Right renal cortex interstitium (tissue), 3 donors: ENCODE measurements at regions not wholly inside any gene's neighbourhood (a gene's known extent, or its start where the extent isn't known, plus 50 kb on each side); places are given as distances from the start of the nearest gene placed in this dataset.
"Not testable (repeated sequence)": the region's sequence is repeated elsewhere in the genome, so short reads cannot be mapped to it uniquely, and the experiment has no call there.

Experiments used
- DNase-seq, 3 donors: peaks; one replicate each; pipeline ENCODE4 v3.0.0-alpha.2; 2013; ENCODE audit warnings: low read depth in 3 of 3, low spot score in 2 of 3

GRCh38 chr5:126030698-126031097 lies 392.5 kb upstream of the GRAMD2B start:
- DNase-seq, result no peak

- DNase-seq, result no peak
These were observed 391.1 kb upstream of the GRAMD2B start for GRCh38 chr5:126031989-126032716.

GRCh38 chr5:126043688-126044087 lies 379.5 kb upstream of the GRAMD2B start:
- no peak for DNase-seq

- DNase-seq, result peak in 1 of 3 donors; percentile 57
These were observed 379.0 kb upstream of the GRAMD2B start for GRCh38 chr5:126044111-126044668.

DNA sequence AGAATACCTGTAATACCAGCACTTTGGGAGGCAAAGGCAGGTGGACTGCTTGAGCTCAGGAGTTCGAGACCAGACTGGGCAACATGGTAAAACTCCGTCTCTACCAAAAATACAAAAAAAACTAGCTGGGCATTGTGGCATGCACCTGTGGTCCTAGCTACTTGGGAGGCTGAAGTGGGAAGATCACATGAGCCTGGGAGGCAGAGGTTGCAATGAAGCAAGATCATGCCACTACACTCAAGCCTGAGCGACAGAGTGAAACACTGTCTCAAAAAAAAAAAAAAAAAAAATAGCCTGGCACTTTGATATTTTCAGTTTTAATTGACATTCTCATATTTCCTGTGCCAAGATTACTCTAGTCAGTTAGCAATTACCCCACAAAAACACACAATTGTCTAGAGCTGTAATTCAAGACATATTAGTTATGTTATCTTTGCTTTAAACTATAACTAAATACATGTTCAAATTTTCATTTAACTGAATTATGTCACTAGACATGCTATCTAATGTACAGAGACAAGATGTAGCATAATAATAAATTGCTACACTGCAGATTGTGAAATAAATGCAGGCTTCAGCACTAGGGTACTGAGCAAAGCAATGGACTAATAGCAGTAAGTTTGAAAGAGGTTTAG lies 378.2 kb upstream of the GRAMD2B start:
- DNase-seq, result no peak

DNA sequence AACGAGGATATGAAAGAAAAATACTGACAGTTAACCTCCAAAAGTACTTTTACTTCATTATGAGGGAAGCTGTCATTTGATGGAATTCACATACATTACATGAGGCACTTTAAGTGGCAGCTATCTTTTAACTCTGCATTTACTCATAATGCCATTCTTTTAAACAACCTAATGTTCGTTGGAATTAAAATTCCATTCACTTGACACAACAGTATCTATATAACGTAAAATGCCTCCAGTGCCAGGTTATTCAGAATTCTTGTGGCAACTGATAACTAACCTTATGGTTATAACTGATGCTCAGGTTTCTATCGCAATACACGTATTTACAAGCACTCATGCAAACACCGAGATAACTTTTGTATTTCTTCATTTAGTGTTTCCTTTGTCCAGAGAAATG lies 376.9 kb upstream of the GRAMD2B start:
- DNase-seq, result no peak

DNA sequence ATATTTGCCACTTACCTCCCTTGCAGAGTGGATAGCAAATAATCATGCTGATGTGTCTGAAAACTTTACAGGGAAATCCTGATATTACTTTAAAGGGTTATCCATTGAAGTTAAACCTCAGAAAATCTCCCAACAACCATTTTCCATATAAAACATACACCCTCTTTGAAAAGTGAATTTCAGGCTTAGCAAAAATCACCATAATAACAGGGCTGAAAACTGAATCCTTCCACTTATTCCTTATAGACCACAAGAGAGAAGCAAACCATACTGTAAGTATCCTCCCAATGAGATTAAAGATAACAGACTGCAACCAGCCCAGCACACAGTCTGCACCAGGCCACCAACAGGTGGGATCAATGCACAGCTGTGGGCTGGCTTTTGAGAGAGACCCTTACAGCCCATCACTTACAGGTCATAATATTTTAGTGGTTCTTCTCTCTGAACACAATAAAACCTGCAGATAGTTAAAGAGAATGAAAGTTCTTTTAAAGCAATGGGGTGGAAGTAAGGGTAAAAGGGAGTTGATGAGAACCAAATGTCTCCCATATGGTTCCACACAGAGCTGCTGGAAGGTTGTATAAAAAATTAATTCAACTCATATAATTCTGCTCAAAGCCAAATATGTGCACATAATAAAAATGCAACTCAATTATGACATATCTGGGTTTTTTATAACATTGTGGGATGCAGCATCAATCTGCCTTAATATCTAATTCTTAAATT lies 376.2 kb upstream of the GRAMD2B start:
- no peak for DNase-seq

- no peak for DNase-seq
These were observed 371.1 kb upstream of the GRAMD2B start for GRCh38 chr5:126052120-126052519.

GRCh38 chr5:126052791-126053190 lies 370.4 kb upstream of the GRAMD2B start:
- DNase-seq, result no peak

DNA sequence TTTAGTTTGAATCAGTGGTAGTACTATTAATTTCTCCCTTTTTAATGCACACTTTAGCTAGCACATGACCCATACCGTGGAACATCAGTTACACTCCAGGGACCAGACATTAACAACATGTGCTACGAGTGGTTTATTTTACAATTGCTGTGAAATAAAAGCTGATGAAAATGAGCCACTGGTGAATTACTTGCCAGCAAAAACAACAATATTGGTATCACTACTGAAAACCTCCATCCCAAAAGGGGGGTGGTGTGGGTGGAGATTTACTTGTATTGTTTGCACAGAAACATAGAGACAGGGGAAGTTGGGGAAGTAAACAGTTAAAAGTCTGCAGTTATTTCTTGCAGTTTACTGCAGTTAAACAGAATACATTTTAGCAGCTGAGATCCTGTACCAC lies 369.6 kb upstream of the GRAMD2B start:
- DNase-seq, result no peak

DNA sequence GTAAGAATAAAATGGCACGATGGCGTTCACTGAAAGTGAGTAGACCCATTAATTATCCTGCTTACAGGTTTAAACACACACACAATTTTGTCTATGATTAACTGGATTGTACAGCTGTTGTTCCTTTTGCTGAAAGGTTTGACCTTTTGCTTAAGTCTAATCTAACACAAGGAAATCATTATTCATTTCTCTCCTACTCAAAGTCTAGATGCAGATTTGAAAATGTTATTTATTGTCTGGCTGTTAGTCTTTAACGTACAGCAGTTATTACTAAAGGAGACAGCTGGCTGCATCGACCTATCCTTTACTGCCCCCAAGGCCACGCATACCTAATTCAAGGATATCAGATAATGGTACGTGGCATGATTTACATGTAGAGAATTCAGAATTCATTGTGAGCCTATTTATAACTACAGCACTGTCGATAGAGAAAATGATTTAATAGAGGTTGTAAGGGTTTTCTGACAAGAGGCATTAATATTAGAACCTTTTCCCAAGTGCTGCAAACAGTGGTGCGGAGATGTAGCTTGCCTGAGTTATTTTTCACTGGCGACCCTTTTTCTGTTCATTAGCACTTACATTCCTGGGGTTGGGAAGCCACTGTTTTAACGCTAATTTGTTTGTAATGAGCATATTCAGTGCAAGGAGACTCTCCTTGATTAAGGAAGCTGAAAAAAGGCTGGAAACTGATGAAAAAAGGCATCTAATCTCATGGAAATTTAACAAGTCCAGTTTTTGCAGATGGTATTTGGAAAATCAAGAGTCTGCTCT lies 368.4 kb upstream of the GRAMD2B start:
- no peak for DNase-seq

- no peak for DNase-seq
These were observed 367.9 kb upstream of the GRAMD2B start for GRCh38 chr5:126055348-126055729.

DNA sequence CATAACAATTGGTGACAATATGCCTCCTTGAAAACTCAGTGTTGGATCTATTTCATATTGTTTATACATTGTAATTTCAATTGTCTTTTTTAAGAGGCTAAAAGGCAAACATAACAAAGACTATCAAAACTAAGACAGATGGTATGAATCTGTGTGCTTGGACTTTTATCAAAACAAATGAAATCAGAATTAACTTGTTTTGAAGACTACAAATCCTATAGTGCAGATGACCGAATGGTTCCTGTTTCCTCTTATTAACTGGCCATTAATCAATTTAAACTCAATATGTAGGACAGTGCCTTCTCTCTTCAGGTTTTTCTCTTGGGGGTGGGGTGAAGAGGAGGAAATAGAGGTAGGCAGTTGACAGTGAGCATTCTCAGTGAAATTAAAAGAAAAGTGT lies 366.9 kb upstream of the GRAMD2B start:
- no peak for DNase-seq

DNA sequence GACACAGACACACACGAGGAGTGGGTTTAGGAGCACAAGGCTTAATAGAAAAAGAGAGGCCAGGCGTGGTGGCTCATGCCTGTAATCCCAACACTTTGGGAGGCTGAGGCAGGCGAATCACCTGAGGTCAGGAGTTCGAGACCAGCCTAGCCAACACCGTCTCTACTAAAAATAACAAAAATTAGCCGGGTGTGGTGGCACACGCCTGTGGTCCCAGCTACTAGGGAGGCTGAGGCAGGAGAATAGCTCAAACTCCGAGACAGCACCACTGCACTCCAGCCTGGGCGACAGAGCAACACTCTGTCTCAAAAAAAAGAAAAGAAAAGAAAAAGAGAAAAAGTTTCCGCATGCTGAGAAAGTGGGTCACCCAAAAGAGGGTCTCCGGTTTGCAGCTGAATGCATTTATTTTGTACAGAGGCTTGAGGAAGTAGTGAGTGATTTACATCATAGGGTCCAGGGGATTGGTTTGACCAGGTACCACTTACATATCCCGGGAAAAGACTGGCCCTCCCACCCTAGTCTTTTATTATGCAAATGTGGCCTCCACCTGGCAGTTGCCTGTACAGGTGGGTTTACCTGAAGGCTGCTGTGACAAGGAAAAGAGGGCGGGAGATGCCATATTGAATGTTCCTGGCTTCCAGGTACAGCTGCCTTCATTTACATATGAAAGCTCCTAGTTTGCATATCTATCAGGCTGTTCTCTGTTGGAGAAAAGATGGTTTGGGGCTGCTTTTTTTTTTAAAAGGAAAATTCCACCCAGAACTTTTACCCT lies 366.2 kb upstream of the GRAMD2B start:
- no peak for DNase-seq

DNA sequence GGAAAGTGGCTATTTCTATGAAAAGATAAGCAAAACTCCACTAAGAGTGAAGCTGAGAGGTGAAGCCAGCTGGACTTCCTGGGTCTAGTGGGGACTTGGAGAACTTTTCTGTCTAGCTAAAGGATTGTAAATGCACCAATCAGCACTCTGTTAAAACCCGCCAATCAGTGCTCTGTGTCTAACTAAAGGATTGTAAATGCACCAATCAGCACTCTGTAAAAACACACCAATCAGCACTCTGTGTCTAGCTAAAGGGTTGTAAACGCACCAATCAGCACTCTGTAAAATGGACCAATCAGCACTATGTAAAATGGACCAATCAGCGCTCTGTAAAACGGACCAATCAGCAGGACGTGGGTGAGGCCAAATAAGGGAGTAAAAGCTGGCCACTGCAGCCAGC lies 364.8 kb upstream of the GRAMD2B start:
- not testable (repeated sequence) for DNase-seq

DNA sequence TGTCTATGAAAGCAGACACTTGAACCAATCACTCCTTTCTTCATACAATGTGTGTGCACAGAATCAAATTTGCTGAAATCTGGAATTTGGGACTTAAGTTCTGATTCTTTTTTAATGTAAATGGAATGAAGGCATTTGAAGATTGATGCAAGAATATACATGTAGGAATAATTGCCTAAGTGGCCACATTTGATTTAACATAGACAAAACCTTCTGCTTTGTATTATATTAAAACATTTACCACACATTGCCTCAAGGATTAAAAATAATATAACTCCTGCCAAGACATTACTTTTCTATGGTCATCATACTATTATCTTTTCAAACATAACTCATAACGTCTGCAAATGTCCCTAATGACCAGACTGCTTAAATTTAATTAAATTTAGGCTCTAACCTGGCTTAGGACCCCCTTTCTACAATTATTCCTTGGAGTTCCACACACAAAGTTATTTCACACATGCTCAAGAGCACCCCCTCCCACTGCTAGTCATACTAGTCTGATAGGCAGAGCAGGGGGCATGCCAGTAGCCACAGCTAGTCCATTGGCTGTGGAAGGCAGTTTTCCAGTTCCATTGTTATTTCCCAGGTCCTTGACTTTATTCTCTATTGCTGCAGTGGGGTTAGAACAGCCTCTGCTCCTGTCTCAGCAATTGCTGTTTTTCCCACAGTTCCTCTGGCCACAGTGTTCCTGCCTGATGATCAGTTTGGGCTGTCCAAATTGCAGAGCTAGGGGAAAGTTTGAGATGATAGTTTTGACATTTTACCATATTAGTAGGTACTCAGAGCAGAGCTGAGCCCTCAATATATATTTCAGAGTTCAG lies 360.6 kb upstream of the GRAMD2B start:
- DNase-seq, result no peak

DNA sequence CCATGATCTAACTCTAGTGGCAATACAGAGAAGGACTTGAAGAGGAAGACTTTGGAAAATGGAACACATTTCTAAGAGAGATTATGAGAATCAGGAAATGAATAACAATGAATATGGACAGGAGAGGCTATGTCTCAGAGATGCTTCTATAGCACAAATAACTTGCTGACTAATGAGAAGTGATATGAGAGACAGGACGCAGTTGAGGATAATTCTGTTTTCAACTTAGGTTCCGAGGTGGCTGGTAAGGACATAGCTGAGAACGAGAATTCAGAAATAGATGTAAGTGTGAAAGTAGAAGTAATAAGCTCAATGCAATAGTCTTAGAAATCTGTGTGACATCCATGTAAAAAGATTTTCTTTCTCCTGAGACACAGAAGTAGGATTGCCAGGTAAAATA lies 358.1 kb upstream of the GRAMD2B start:
- DNase-seq, result no peak

DNA sequence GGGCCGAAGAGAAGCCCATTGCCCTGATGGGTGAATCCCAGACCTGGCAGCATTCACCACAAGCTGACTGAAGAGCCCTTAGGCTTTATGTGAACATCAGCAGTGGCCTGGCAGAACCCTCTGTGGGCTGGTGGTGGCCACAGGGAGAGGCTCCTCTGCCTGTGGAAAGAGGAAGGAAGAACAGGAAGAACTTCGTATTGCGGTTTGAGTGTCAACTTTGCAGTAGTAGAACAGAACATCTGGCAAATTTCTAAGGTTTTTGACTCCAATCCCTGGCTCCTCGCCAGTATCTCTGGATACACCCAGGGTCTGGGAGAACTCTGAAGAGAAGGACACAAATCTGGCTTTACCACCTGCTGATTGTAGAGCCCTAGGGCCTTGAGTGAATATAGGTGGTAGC lies 356.4 kb upstream of the GRAMD2B start:
- DNase-seq, result no peak

DNA sequence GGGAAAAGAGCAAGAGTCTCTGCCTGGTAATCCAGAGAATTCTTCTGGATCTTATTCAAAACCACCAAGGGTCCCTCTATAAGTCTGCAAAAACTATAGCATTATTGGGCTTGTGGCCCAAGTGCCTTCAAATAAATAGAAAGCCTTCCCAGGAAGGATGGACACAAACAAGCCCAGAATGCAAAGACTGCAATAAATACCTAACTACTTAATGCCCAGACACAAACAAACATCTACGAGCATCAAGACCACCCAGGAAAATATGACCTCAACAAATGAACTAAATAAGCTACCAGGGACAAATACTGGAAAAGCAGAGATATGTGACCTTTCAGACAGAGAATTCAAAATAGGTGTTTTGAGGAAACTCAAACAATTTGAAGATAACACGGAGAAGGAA lies 355.8 kb upstream of the GRAMD2B start:
- DNase-seq, result no peak
